ENCODE measurements at regions not wholly inside any gene's neighbourhood (a gene's known extent, or its start where the extent isn't known, plus 50 kb on each side); places are given as distances from the start of the nearest gene placed in this dataset.
"Not testable (repeated sequence)": the region's sequence is repeated elsewhere in the genome, so short reads cannot be mapped to it uniquely, and the experiment has no call there.

GRCh38 chr2:83191316-83191715, 1267.8 kb downstream of the SUCLG1 start:
- dilution Hi-C loops (cut with MboI; ENCODE audit: extremely low pct_ligation_motif_present, low sequenced_read_pairs) = no loop called here
- Histone ChIP-seq H3K79me2 (ENCODE audit: control insufficient read depth, insufficient read depth, low read length) (no peaks in the 10 kb centered on the region), H3K4me1 (ENCODE audit: control insufficient read depth, extremely low read depth, insufficient read depth, low read length) (no peaks in the 10 kb centered on the region), H3K9me1 (ENCODE audit: control insufficient read depth, extremely low read depth, insufficient read depth, low read length) (no peaks in the 10 kb centered on the region), H3K4me2 (ENCODE audit: control insufficient read depth, extremely low read depth, insufficient read depth, low read depth, low read length) (no peak overlapping the region), H3K9ac (ENCODE audit: control insufficient read depth, extremely low read depth, insufficient read depth, low read length) (no peak overlapping the region), H2AFZ (ENCODE audit: control insufficient read depth, low read length) (no peak overlapping the region), H3K9me3 (ENCODE audit: control insufficient read depth, low read depth, low read length) (no peaks in the 10 kb centered on the region), H3K27me3 (ENCODE audit: control insufficient read depth, extremely low read depth, insufficient read depth, low read length) (no peaks in the 10 kb centered on the region), H3K4me3 (ENCODE audit: control insufficient read depth in 2 of 3, extremely low read depth in 1 of 3, insufficient read depth in 2 of 3, low read depth in 1 of 3, low read length in 3 of 3) (no peak overlapping the region), H4K20me1 (ENCODE audit: control insufficient read depth, extremely low read depth, insufficient read depth, low read length) (no peaks in the 10 kb centered on the region), H3K36me3 (ENCODE audit: control insufficient read depth in 2 of 2, extremely low read depth in 1 of 2, insufficient read depth in 2 of 2, low read length in 2 of 2) (no peaks in the 10 kb centered on the region), H3K27ac (ENCODE audit: control insufficient read depth, insufficient read depth, low read length) (no peak overlapping the region)
- TF ChIP-seq EZH2 (IDR thresholded peaks at IDR 0.05; ENCODE audit: low read length) (no peak), CTCF (optimal IDR thresholded peaks at IDR 0.05 in 1 of 3, IDR thresholded peaks at IDR 0.05 in 1 of 3, conservative IDR thresholded peaks at IDR 0.05 in 1 of 3; ENCODE audit: extremely low read depth in 1 of 3, insufficient read depth in 2 of 3, low read length in 3 of 3) (no peak)
- DNase-seq (ENCODE audit: low read depth, low spot score) (no peak), FAIRE-seq (no peak)

GRCh38 chr2:83186105-83186760, 1272.8 kb downstream of the SUCLG1 start:
- Histone ChIP-seq H4K20me1 (ENCODE audit: control insufficient read depth, extremely low read depth, insufficient read depth, low read length) (no peaks in the 10 kb centered on the region), H3K9ac (ENCODE audit: control insufficient read depth, extremely low read depth, insufficient read depth, low read length) (no peak overlapping the region), H3K4me3 (ENCODE audit: control insufficient read depth in 2 of 3, extremely low read depth in 1 of 3, insufficient read depth in 2 of 3, low read depth in 1 of 3, low read length in 3 of 3) (no peak overlapping the region), H3K27ac (ENCODE audit: control insufficient read depth, insufficient read depth, low read length) (no peak overlapping the region), H3K9me1 (ENCODE audit: control insufficient read depth, extremely low read depth, insufficient read depth, low read length) (no peaks in the 10 kb centered on the region), H3K79me2 (ENCODE audit: control insufficient read depth, insufficient read depth, low read length) (no peaks in the 10 kb centered on the region), H3K9me3 (ENCODE audit: control insufficient read depth, low read depth, low read length) (peaks cover 1% of the 10 kb centered on the region), H3K27me3 (ENCODE audit: control insufficient read depth, extremely low read depth, insufficient read depth, low read length) (no peaks in the 10 kb centered on the region), H3K4me1 (ENCODE audit: control insufficient read depth, extremely low read depth, insufficient read depth, low read length) (no peaks in the 10 kb centered on the region), H3K4me2 (ENCODE audit: control insufficient read depth, extremely low read depth, insufficient read depth, low read depth, low read length) (no peak overlapping the region), H2AFZ (ENCODE audit: control insufficient read depth, low read length) (no peak overlapping the region), H3K36me3 (ENCODE audit: control insufficient read depth in 2 of 2, extremely low read depth in 1 of 2, insufficient read depth in 2 of 2, low read length in 2 of 2) (no peaks in the 10 kb centered on the region)
- no peak for DNase-seq (ENCODE audit: low read depth, low spot score)
- dilution Hi-C loops (cut with MboI; ENCODE audit: extremely low pct_ligation_motif_present, low sequenced_read_pairs) = no loop called here
- TF ChIP-seq EZH2 (IDR thresholded peaks at IDR 0.05; ENCODE audit: low read length) (no peak), CTCF (optimal IDR thresholded peaks at IDR 0.05 in 1 of 3, IDR thresholded peaks at IDR 0.05 in 1 of 3, conservative IDR thresholded peaks at IDR 0.05 in 1 of 3; ENCODE audit: extremely low read depth in 1 of 3, insufficient read depth in 2 of 3, low read length in 3 of 3) (no peak)
- no peak for FAIRE-seq

- H3K4me3 ChIP-seq (ENCODE audit: control insufficient read depth in 2 of 3, extremely low read depth in 1 of 3, insufficient read depth in 2 of 3, low read depth in 1 of 3, low read length in 3 of 3); H2AFZ ChIP-seq (ENCODE audit: control insufficient read depth, low read length); H3K79me2 ChIP-seq (ENCODE audit: control insufficient read depth, insufficient read depth, low read length); FAIRE-seq; H3K4me2 ChIP-seq (ENCODE audit: control insufficient read depth, extremely low read depth, insufficient read depth, low read depth, low read length); H3K4me1 ChIP-seq (ENCODE audit: control insufficient read depth, extremely low read depth, insufficient read depth, low read length); dilution Hi-C loops (cut with MboI; ENCODE audit: extremely low pct_ligation_motif_present, low sequenced_read_pairs); H3K9ac ChIP-seq (ENCODE audit: control insufficient read depth, extremely low read depth, insufficient read depth, low read length); H3K27me3 ChIP-seq (ENCODE audit: control insufficient read depth, extremely low read depth, insufficient read depth, low read length); H3K36me3 ChIP-seq (ENCODE audit: control insufficient read depth in 2 of 2, extremely low read depth in 1 of 2, insufficient read depth in 2 of 2, low read length in 2 of 2); H3K27ac ChIP-seq (ENCODE audit: control insufficient read depth, insufficient read depth, low read length); H3K9me3 ChIP-seq (ENCODE audit: control insufficient read depth, low read depth, low read length); H4K20me1 ChIP-seq (ENCODE audit: control insufficient read depth, extremely low read depth, insufficient read depth, low read length); DNase-seq (ENCODE audit: low read depth, low spot score); H3K9me1 ChIP-seq (ENCODE audit: control insufficient read depth, extremely low read depth, insufficient read depth, low read length): not testable (repeated sequence)
Measured at GRCh38 chr2:83180862-83181530, 1278.1 kb downstream of the SUCLG1 start.
